ENCODE measurements at regions not wholly inside any gene's neighbourhood (a gene's known extent, or its start where the extent isn't known, plus 50 kb on each side); places are given as distances from the start of the nearest gene placed in this dataset.

GRCh38 chr20:5667705-5668528 lies 57.1 kb upstream of the GPCPD1 start:
- ATAC-seq, result no peak

GRCh38 chr20:5665417-5665816 lies 54.6 kb upstream of the GPCPD1 start:
- no peak for TF ChIP-seq ZFP3 (CRISPR knock-in tag; IDR thresholded peaks at IDR 0.05)
- TF ChIP-seq OSR1 (CRISPR knock-in tag; IDR thresholded peaks at IDR 0.05), result no peak
- TF ChIP-seq, protein P1, sequence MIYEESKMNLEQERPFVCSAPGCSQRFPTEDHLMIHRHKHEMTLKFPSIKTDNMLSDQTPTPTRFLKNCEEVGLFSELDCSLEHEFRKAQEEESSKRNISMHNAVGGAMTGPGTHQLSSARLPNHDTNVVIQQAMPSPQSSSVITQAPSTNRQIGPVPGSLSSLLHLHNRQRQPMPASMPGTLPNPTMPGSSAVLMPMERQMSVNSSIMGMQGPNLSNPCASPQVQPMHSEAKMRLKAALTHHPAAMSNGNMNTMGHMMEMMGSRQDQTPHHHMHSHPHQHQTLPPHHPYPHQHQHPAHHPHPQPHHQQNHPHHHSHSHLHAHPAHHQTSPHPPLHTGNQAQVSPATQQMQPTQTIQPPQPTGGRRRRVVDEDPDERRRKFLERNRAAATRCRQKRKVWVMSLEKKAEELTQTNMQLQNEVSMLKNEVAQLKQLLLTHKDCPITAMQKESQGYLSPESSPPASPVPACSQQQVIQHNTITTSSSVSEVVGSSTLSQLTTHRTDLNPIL (CRISPR knock-in tag; IDR thresholded peaks at IDR 0.05; ENCODE audit: low read depth), result no peak
- no peak for TF ChIP-seq ARNTL (CRISPR knock-in tag; IDR thresholded peaks at IDR 0.05; ENCODE audit: borderline replicate concordance, low read depth)
- no peak for TF ChIP-seq ZC3H10 (CRISPR knock-in tag; IDR thresholded peaks at IDR 0.05)
- TF ChIP-seq ZNF8 (CRISPR knock-in tag; IDR thresholded peaks at IDR 0.05), result no peak
- TF ChIP-seq, protein P2, sequence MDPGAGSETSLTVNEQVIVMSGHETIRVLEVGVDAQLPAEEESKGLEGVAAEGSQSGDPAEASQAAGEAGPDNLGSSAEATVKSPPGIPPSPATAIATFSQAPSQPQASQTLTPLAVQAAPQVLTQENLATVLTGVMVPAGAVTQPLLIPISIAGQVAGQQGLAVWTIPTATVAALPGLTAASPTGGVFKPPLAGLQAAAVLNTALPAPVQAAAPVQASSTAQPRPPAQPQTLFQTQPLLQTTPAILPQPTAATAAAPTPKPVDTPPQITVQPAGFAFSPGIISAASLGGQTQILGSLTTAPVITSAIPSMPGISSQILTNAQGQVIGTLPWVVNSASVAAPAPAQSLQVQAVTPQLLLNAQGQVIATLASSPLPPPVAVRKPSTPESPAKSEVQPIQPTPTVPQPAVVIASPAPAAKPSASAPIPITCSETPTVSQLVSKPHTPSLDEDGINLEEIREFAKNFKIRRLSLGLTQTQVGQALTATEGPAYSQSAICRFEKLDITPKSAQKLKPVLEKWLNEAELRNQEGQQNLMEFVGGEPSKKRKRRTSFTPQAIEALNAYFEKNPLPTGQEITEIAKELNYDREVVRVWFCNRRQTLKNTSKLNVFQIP (CRISPR knock-in tag; IDR thresholded peaks at IDR 0.05; ENCODE audit: borderline replicate concordance, low read depth), result no peak
- TF ChIP-seq PATZ1 (CRISPR knock-in tag; IDR thresholded peaks at IDR 0.05; ENCODE audit: borderline replicate concordance), result no peak
- no peak for TF ChIP-seq TOX (CRISPR knock-in tag; IDR thresholded peaks at IDR 0.05; ENCODE audit: borderline replicate concordance)
- no peak for TF ChIP-seq ZFP30 (CRISPR knock-in tag; IDR thresholded peaks at IDR 0.05)
- no peak for TF ChIP-seq ZNF565 (CRISPR knock-in tag; conservative IDR thresholded peaks at IDR 0.05; ENCODE audit: low read depth)
- TF ChIP-seq CSDC2 (CRISPR knock-in tag; IDR thresholded peaks at IDR 0.05), result no peak
- TF ChIP-seq GLIS3 (CRISPR knock-in tag; IDR thresholded peaks at IDR 0.05), result no peak
- TF ChIP-seq ISL1 (CRISPR knock-in tag; IDR thresholded peaks at IDR 0.05), result no peak
- no peak for ATAC-seq

More at GRCh38 chr20:5667705-5668528, 57.1 kb upstream of the GPCPD1 start:
- no peak for TF ChIP-seq CSDC2 (CRISPR knock-in tag; IDR thresholded peaks at IDR 0.05)
- no peak for TF ChIP-seq ZFP30 (CRISPR knock-in tag; IDR thresholded peaks at IDR 0.05)
- TF ChIP-seq ARNTL (CRISPR knock-in tag; IDR thresholded peaks at IDR 0.05; ENCODE audit: borderline replicate concordance, low read depth), result no peak
- no peak for TF ChIP-seq CSRNP3 (CRISPR knock-in tag; IDR thresholded peaks at IDR 0.05)
- no peak for TF ChIP-seq SNAI2 (CRISPR knock-in tag; IDR thresholded peaks at IDR 0.05)
- no peak for TF ChIP-seq PPARA (CRISPR knock-in tag; IDR thresholded peaks at IDR 0.05; ENCODE audit: borderline replicate concordance)
- no peak for TF ChIP-seq ZNF8 (CRISPR knock-in tag; IDR thresholded peaks at IDR 0.05)
- TF ChIP-seq ZFP3 (CRISPR knock-in tag; IDR thresholded peaks at IDR 0.05), result no peak

- ATAC-seq, result no peak
- TF ChIP-seq ZFP30 (CRISPR knock-in tag; IDR thresholded peaks at IDR 0.05) (no peak), ISL1 (CRISPR knock-in tag; IDR thresholded peaks at IDR 0.05) (no peak), PPARA (CRISPR knock-in tag; IDR thresholded peaks at IDR 0.05; ENCODE audit: borderline replicate concordance) (no peak), CSDC2 (CRISPR knock-in tag; IDR thresholded peaks at IDR 0.05) (no peak), ZNF565 (CRISPR knock-in tag; conservative IDR thresholded peaks at IDR 0.05; ENCODE audit: low read depth) (no peak), ESRRG (CRISPR knock-in tag; IDR thresholded peaks at IDR 0.05) (no peak), TSHZ2 (CRISPR knock-in tag; IDR thresholded peaks at IDR 0.05) (no peak), ZC3H10 (CRISPR knock-in tag; IDR thresholded peaks at IDR 0.05) (no peak)
These were observed 52.6 kb upstream of the GPCPD1 start for GRCh38 chr20:5663396-5663795.

All from SK-N-SH treated with all-trans-retinoic acid at 6 μM for 48 hours (cell line).